Rectal smooth muscle tissue (tissue), 1 donor: ENCODE measurements at regions not wholly inside any gene's neighbourhood (a gene's known extent, or its start where the extent isn't known, plus 50 kb on each side); places are given as distances from the start of the nearest gene placed in this dataset.

Source experiments
- H3K27ac ChIP-seq: one replicate; pipeline ENCODE4 v1.7.0; 2013; ENCODE audit warnings: low read depth, low read length, inconsistent platforms
- H3K27me3 ChIP-seq: one replicate; pipeline ENCODE4 v1.7.0; 2013; ENCODE audit warnings: low read length; ENCODE audit not compliant: control insufficient read depth, insufficient read depth
- H3K36me3 ChIP-seq: one replicate; pipeline ENCODE4 v1.7.0; 2013; ENCODE audit warnings: low read length; ENCODE audit not compliant: control insufficient read depth, insufficient read depth
- H3K4me1 ChIP-seq: one replicate; pipeline ENCODE4 v1.7.0; 2013; ENCODE audit warnings: low read length; ENCODE audit not compliant: control insufficient read depth, insufficient read depth
- H3K4me3 ChIP-seq: one replicate; pipeline ENCODE4 v1.7.0; 2013; ENCODE audit warnings: low read length
- H3K9ac ChIP-seq: one replicate; pipeline ENCODE4 v1.7.0; 2013; ENCODE audit warnings: low read length

DNA sequence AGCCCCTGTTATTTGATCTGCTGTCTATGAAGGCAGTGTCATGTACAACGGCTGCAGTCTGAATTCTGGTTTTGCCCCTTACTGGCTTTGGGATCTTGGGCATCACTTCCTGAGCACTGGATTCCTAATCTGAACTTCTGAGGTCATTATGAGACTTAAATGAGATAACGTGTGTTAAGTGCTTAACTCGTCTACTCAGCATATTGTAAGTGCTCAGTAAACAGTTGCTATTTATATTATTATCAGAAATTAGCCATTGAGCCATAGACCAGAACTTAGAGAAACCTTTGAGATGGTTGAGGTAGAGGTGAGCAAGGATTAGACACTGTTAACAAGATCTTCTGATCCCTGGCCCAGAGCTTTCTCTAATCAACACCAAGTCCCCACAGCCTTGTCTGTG, 284.1 kb upstream of the ONECUT1 start:
- no peak overlapping the region for H3K9ac ChIP-seq
- H3K4me1 ChIP-seq = no peaks in the 10 kb centered on the region
- no peak overlapping the region for H3K27ac ChIP-seq
- H3K36me3 ChIP-seq = no peaks in the 10 kb centered on the region
- no peak overlapping the region for H3K4me3 ChIP-seq
- no peaks in the 10 kb centered on the region for H3K27me3 ChIP-seq

DNA sequence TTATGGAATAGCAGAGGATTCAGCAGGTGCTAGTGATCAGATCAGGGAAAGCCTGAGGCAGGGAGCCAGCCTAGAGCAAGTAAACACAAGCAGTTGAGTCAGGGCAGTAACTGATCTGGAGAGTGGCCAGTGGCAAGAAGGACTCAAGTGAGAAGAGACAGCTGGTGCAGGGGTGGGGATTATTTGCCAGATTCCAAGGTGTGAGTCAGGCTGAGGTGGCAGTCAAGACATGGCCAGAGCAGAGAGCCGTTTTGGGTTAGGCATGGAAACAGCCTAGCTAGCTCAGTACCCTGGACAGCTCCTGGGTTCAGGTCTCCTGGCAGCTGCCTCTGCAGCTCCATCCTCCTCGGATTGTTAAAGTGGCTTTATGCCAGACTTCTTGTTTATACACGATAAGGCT, 281.9 kb upstream of the ONECUT1 start:
- Histone ChIP-seq H3K27me3 (no peaks in the 10 kb centered on the region), H3K36me3 (no peaks in the 10 kb centered on the region), H3K4me3 (no peak overlapping the region), H3K27ac (no peak overlapping the region), H3K4me1 (no peaks in the 10 kb centered on the region), H3K9ac (no peak overlapping the region)

DNA sequence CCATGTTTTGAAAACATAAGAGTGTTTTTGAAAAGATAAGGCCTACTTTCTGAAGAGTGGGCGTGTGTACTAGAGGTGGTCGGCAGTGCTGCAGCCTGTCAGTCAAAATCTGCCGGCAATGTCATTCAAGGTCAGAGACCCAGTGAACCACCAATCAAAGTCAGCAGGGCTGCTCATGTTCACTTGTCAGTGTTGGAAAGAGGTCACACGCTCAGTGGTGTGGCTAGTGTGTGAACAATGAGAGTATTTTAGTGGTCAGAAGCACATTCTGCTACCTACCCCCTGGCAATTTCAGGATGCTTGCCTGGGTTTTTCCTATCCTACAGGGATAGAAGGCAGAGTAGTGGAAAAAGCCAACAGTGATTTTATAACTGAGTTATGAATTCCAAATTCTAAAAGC, 278.5 kb upstream of the ONECUT1 start:
- Histone ChIP-seq H3K4me3 (no peak overlapping the region), H3K4me1 (no peaks in the 10 kb centered on the region), H3K9ac (no peak overlapping the region), H3K27me3 (no peaks in the 10 kb centered on the region), H3K36me3 (no peaks in the 10 kb centered on the region), H3K27ac (no peak overlapping the region)

DNA sequence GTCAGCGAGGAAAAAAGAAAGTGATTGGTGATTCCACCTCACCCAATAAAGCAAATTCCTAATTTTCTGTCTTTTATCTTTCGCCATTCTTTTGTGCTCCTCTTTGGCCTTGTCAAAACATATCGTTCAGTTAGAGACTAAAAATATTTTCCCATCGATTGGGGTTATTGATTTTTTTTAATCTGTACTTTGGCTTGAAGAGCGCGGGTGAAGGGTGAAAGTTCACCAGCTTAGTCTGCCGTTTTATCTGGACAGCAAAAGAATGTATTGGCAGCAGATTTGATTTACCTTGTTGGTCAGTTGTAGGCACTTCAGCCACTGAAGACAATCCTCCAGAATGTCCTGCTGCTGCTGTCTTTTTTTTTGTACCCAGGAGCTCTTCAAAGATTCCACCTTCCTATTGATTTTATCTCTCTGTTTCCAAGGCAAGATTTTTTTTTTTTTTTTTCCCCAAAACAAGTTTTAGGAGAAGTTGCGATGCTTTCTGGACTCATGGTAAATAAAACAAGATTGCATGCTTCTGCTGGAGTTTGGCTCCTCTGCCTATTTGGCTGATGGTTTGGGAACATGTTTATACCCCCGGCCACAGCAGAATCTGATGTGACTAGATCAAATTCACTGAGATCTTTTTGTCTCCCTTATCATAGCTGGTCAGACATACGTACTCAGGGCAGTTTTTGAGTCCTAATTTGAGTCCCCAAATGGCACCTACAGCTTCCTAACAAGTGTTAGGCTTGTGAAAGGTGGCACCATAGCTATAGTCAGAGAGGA, 269.3 kb upstream of the ONECUT1 start:
- H3K27ac ChIP-seq = no peak overlapping the region
- no peaks in the 10 kb centered on the region for H3K27me3 ChIP-seq
- no peak overlapping the region for H3K9ac ChIP-seq
- no peak overlapping the region for H3K4me3 ChIP-seq
- H3K36me3 ChIP-seq = no peaks in the 10 kb centered on the region
- no peaks in the 10 kb centered on the region for H3K4me1 ChIP-seq

DNA sequence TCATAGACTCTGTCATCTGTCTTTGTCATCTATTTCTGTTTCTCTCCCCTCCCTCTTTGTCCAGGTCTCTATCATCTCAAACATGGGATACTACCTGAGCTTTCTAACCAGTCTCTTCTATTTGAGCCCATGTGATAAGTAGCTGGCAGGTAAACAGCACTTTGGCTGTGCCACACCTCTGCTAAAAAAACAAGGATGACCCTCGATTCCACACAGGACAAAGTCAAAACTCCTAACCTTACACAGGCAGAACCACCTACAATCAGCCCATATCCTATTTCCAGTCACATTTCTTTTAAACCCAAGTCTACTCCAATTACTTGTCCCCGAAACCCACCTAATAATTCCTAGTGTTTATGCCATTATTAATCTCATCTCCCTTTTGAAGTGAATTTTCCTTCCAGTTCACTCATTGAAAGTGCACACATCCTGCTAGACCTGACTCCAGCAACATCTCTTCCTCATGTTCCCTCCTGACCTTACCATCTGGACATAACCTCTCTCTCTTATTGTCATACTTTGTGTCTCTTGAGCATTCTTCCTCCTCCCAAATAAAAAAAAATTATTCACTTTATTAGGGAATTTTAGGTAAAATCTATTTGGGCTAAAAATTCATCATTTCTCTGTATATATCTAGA, 256.1 kb upstream of the ONECUT1 start:
- Histone ChIP-seq H3K36me3 (no peaks in the 10 kb centered on the region), H3K27me3 (no peaks in the 10 kb centered on the region), H3K27ac (no peak overlapping the region), H3K4me3 (no peak overlapping the region), H3K4me1 (no peaks in the 10 kb centered on the region), H3K9ac (no peak overlapping the region)

DNA sequence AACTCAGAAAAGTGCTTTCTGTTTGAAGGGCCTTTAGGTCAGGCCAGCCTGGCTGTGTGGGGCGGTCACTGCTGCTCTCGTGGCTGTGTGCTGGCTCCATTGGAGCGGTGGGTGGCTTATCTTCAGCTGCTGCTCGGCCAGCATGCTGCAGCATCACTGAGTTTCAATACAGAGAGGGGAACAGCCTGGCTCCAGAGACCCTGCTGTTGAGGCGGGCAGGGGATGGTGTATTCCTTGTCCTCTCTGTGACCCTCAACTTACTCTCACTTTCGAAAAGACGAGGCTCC, 248.5 kb upstream of the ONECUT1 start:
- no peaks in the 10 kb centered on the region for H3K4me1 ChIP-seq
- no peak overlapping the region for H3K4me3 ChIP-seq
- no peak overlapping the region for H3K27ac ChIP-seq
- no peaks in the 10 kb centered on the region for H3K36me3 ChIP-seq
- no peak overlapping the region for H3K9ac ChIP-seq
- no peaks in the 10 kb centered on the region for H3K27me3 ChIP-seq

DNA sequence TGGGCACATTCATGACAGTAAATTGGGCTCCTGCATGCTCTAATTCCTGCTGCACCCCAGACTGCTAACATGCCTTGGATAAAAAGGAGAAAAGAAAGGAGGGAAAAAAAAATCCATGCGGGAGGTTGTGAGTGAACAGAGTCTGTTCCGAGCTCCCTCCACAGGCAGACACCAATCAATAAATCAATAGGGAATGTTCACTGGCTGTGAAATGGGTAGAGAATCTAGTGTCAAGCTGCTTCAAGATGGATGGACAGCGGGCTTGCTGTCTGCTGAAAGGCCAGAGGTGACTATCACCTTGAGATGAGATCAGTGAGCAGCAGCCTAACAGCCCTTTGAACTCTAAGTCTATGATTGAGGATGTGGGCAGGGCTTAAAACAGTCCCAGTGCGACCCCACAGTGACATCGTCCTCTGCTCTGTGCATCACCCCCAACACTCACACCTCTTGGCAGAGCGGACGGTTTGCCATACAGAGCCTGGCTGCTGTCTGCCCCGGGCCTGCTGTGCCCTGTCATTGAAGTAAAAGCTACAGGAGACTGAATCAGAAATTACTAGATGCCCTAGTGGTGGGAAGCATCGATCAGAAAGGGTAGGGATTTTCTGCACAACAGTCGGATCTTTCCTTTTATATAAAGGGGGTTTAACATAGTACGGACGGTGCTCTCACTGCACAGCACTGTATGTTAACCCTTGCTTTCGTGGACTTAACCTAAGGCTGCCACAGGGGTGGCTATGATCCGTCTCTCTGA, 247.9 kb upstream of the ONECUT1 start:
- no peaks in the 10 kb centered on the region for H3K36me3 ChIP-seq
- H3K27me3 ChIP-seq = no peaks in the 10 kb centered on the region
- no peak overlapping the region for H3K9ac ChIP-seq
- H3K4me1 ChIP-seq = no peaks in the 10 kb centered on the region
- no peak overlapping the region for H3K27ac ChIP-seq
- no peak overlapping the region for H3K4me3 ChIP-seq

DNA sequence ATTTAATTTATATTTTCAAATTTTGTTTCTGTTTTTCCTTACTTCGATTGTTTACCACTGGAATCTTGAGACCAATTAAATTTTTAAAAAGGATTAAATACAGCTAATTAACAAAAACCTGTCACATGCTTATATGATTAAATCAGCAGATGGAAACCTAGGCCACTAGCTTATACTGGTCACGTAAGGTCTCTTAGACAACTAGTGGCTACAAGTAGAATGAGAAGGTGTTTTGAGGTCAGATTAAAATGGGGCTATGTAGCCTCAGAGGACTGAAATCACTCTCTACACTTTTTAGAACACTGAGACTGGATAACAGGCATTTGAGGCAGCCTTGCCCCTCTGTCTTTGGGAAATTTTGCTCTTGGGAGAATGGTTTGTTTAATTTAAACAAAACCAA, 246.5 kb upstream of the ONECUT1 start:
- Histone ChIP-seq H3K4me1 (no peaks in the 10 kb centered on the region), H3K27ac (no peak overlapping the region), H3K9ac (no peak overlapping the region), H3K27me3 (no peaks in the 10 kb centered on the region), H3K4me3 (no peak overlapping the region), H3K36me3 (no peaks in the 10 kb centered on the region)

DNA sequence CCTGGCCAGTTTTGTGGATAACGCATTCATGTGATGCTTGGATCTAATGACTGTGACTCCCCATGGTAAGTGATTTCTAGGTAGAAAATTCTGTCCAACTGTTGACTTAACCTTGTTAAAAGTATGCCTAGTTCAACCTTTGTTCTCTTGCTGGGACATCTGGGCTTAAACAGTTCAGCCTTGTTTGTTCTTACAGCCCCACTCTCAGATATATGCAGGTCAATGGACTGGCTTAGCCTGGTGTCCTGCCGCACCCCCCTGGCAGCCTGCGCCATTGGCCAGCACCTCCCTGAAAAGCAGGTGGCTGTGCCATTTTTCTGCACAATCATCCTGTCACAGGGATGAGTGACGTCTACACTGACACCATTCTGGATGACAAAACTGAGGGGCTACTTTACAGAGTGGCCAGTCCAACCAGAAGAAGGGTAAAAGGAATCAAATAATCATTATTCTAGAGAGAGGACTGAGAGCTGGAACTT, 244.7 kb upstream of the ONECUT1 start:
- Histone ChIP-seq H3K4me3 (no peak overlapping the region), H3K27ac (no peak overlapping the region), H3K9ac (no peak overlapping the region), H3K36me3 (no peaks in the 10 kb centered on the region), H3K27me3 (no peaks in the 10 kb centered on the region), H3K4me1 (no peaks in the 10 kb centered on the region)

DNA sequence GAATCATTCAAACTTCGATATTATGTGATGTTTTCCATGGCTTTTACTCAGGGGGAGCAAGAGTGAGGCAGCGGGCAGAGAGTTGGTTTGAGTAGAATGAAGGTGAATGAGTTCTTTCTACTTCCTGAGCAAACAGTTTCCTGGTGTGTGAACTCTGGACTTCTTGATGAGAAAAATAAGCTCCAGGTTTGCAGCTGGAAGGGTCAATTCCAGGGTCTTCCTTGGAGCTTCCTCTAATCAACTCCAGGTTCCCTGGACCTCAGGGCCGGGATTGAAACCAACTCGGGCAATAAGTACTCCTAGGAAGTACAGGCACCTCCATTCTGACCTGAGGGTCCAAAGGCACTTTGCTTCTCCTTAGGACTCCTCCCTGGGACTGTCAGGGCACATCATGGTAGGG, 243.6 kb upstream of the ONECUT1 start:
- H3K27me3 ChIP-seq = no peaks in the 10 kb centered on the region
- H3K4me3 ChIP-seq = no peak overlapping the region

DNA sequence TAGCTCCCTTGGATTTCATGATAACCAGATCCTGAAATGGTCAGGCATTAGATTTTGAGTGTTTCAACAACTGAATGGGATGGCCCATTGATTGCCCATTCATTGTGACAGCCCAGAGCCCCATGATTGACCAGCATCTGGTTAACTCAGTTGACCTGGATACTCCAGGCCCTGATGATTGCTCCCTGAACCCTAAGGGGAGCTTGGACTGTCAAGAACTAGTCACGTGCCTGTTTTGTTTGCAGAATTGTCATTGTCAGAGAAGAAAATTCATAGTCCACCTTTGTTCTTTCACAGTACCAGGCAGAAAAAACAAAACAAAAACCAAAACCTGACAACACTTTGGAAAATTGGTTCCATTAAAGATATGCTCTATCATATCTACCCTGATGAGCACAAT, 241.3 kb upstream of the ONECUT1 start:
- H3K9ac ChIP-seq = no peak overlapping the region

More for the DNA sequence above, 243.6 kb upstream of the ONECUT1 start:
- no peak overlapping the region for H3K9ac ChIP-seq
- H3K36me3 ChIP-seq = no peaks in the 10 kb centered on the region
- H3K27ac ChIP-seq = no peak overlapping the region
- H3K4me1 ChIP-seq = no peaks in the 10 kb centered on the region

DNA sequence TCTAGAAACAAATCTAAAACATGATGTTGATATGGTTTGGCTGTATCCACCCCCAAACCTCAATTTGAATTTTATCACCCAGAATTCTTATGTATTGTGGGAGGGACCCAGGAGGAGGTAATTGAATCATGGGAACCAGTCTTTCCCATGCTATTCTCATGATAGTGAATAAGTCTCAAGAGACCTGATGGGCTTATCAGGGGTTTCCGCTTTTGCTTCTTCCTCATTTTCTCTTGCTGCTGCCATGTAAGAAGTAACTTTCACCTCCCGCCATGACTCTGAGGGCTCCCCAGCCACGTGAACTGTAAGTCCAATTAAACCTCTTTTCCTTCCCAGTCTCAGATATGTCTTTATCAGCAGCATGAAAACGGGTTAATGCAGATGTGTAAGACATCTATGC, 232.7 kb upstream of the ONECUT1 start:
- Histone ChIP-seq H3K27me3 (no peaks in the 10 kb centered on the region), H3K4me3 (no peak overlapping the region), H3K9ac (no peak overlapping the region), H3K4me1 (no peaks in the 10 kb centered on the region), H3K36me3 (no peaks in the 10 kb centered on the region), H3K27ac (no peak overlapping the region)

More for the DNA sequence above, 241.3 kb upstream of the ONECUT1 start:
- Histone ChIP-seq H3K27ac (no peak overlapping the region), H3K27me3 (no peaks in the 10 kb centered on the region), H3K4me3 (no peak overlapping the region), H3K36me3 (no peaks in the 10 kb centered on the region), H3K4me1 (no peaks in the 10 kb centered on the region)
